Right ventricle myocardium inferior (tissue), 1 donor: ENCODE measurements at regions not wholly inside any gene's neighbourhood (a gene's known extent, or its start where the extent isn't known, plus 50 kb on each side); places are given as distances from the start of the nearest gene placed in this dataset.

ENCODE experiments used
- ATAC-seq: fragments of 200-7000 bp; cut with Tn5 transposase; one replicate; pipeline ENCODE4 v1.9.1; 2020; ENCODE audit warnings: mild to moderate bottlenecking, moderate library complexity
- DNase-seq: peaks from one replicate; pipeline ENCODE4 v3.0.0; 2021; ENCODE audit errors: missing footprints
- intact Hi-C: fragments of 100-400 bp; cut with DNase I; formaldehyde crosslinking; loops from one replicate; pipeline ENCODE4 v1.11.0; 2022
- donor health status: DM: no; HTN: yes; CAD: no; lungs with severe emphysema.

- ATAC-seq = no peak
- DNase-seq = no peak
- intact Hi-C loops = no loop called here
Measured at GRCh38 chr6:44667668-44668390, 280.3 kb downstream of the CDC5L start.

- intact Hi-C loops = no loop called here
- no peak for DNase-seq
- ATAC-seq = no peak
Measured at GRCh38 chr6:44668391-44668930, 281.0 kb downstream of the CDC5L start.

- ATAC-seq (no peak), DNase-seq (no peak)
- intact Hi-C loops = no loop called here
Measured at GRCh38 chr6:44668976-44669934, 281.7 kb downstream of the CDC5L start.

GRCh38 chr6:44670146-44670545, 282.6 kb downstream of the CDC5L start:
- ATAC-seq (no peak), DNase-seq (no peak)
- intact Hi-C loops = no loop called here

GRCh38 chr6:44671333-44671732, 283.8 kb downstream of the CDC5L start:
- intact Hi-C loops = no loop called here
- ATAC-seq = no peak
- DNase-seq = no peak

- intact Hi-C loops = no loop called here
- no peak for DNase-seq
- no peak for ATAC-seq
Measured at GRCh38 chr6:44672086-44672485, 284.6 kb downstream of the CDC5L start.

GRCh38 chr6:44672841-44673240, 285.3 kb downstream of the CDC5L start:
- intact Hi-C loops = no loop called here
- ATAC-seq = no peak
- DNase-seq = no peak

- intact Hi-C loops = no loop called here
- no peak for DNase-seq
- no peak for ATAC-seq
Measured at GRCh38 chr6:44674226-44675155, 287.0 kb downstream of the CDC5L start.

- ATAC-seq (no peak), DNase-seq (no peak)
- intact Hi-C loops = no loop called here
Measured at GRCh38 chr6:44675449-44675848, 287.9 kb downstream of the CDC5L start.

- ATAC-seq (no peak), DNase-seq (no peak)
- intact Hi-C loops = no loop called here
Measured at GRCh38 chr6:44676246-44676790, 288.8 kb downstream of the CDC5L start.

GRCh38 chr6:44676826-44677433, 289.4 kb downstream of the CDC5L start:
- ATAC-seq (no peak), DNase-seq (no peak)
- intact Hi-C loops = no loop called here

GRCh38 chr6:44678252-44678935, 290.9 kb downstream of the CDC5L start:
- DNase-seq (no peak), ATAC-seq (no peak)
- intact Hi-C loops = no loop called here

- no peak for ATAC-seq
- intact Hi-C loops = no loop called here
Measured at GRCh38 chr6:44679438-44680201, 292.1 kb downstream of the CDC5L start.

GRCh38 chr6:44680202-44680720, 292.8 kb downstream of the CDC5L start:
- intact Hi-C loops = no loop called here
- peak; percentile 7 for ATAC-seq
- DNase-seq = no peak

More at GRCh38 chr6:44679438-44680201, 292.1 kb downstream of the CDC5L start:
- DNase-seq = no peak

GRCh38 chr6:44681761-44682160, 294.3 kb downstream of the CDC5L start:
- intact Hi-C loops = no loop called here
- DNase-seq (no peak), ATAC-seq (no peak)

- ATAC-seq = no peak
- DNase-seq = no peak
- intact Hi-C loops = no loop called here
Measured at GRCh38 chr6:44682280-44682679, 294.8 kb downstream of the CDC5L start.
